Thyroid gland (tissue), 4 donors: ENCODE measurements at regions not wholly inside any gene's neighbourhood (a gene's known extent, or its start where the extent isn't known, plus 50 kb on each side); places are given as distances from the start of the nearest gene placed in this dataset.

ENCODE experiments used
- CTCF ChIP-seq, 6 experiments: fragments of 200-600 bp in 3 of 6; fragments of 450-650 bp in 3 of 6; sonication (generic) in 3 of 6; IDR thresholded peaks; one replicate each; pipeline ENCODE4 v1.5.1; 2016 to 2019; ENCODE audit warnings: antibody characterized with exemption in 6 of 6, mild to moderate bottlenecking in 2 of 6, inconsistent platforms in 1 of 6, moderate library complexity in 1 of 6
- POLR2A ChIP-seq, 2 donors: fragments of 450-650 bp; IDR thresholded peaks; one replicate each; pipeline ENCODE4 v1.6.1; 2017; ENCODE audit warnings: antibody characterized with exemption in 2 of 2, mild to moderate bottlenecking in 2 of 2, moderate library complexity in 1 of 2

- TF ChIP-seq CTCF (IDR thresholded peaks at IDR 0.05) (no peak), POLR2A (IDR thresholded peaks at IDR 0.05) (no peak)
Observed at GRCh38 chr6:1510239-1510638, 99.5 kb upstream of the FOXC1 start.
